HG03066 (cell line): ENCODE measurements at regions not wholly inside any gene's neighbourhood (a gene's known extent, or its start where the extent isn't known, plus 50 kb on each side); places are given as distances from the start of the nearest gene placed in this dataset.
"Not testable (repeated sequence)": the region's sequence is repeated elsewhere in the genome, so short reads cannot be mapped to it uniquely, and the experiment has no call there.

Experiments used
- ATAC-seq: cut with Tn5 transposase; IDR thresholded peaks from one replicate; pipeline ENCODE4 v1.9.1; 2021; ENCODE audit warnings: low read depth; ENCODE audit not compliant: unreplicated experiment

- no peak for ATAC-seq
Observed at GRCh38 chr14:21894003-21894897, 220.6 kb upstream of the OR4E1 start.

DNA sequence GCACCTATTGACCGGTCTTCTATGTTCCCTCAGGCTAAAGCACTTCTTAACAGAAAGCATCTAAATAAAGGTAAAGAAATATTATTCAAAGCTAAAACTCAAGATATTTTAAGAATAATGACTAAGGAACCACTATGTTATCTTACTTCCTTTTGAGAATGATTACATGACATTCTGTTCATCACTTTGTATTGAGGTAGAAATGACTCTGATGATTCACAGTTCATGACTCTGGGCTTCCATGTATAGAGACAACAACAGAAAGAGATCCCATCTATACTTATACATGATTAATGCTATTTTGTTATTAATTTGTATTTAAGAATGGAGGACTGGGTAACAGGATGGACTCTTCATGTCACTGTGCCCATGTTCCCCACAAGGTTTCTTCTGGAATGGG is 218.3 kb upstream of the OR4E1 start:
- no peak for ATAC-seq

- no peak for ATAC-seq
Observed at GRCh38 chr14:21884995-21885394, 211.4 kb upstream of the OR4E1 start.

- ATAC-seq: no peak
Observed at GRCh38 chr14:21882226-21882625, 208.6 kb upstream of the OR4E1 start.

GRCh38 chr14:21880918-21881317 is 207.3 kb upstream of the OR4E1 start:
- no peak for ATAC-seq

- ATAC-seq: no peak
Observed at GRCh38 chr14:21875791-21876190, 202.2 kb upstream of the OR4E1 start.

DNA sequence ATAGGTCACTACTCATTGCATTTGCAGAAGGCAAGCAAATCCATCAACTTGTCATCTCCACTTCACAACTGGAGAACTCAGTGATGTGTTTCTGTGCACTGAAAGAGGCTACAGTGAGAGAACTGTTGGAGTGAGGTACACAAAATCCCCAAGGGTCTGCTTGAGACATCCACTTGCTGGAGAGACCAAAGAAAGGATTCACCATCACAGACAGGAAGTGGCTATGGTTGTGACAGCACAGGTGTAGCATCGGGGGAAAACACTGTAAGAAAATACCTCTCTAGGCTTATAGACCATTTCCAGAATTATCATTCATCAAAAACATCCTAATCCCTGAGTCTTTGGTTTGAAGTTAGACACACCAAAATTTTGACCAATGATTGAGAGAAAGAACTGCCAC is 201.3 kb upstream of the OR4E1 start:
- ATAC-seq: no peak

DNA sequence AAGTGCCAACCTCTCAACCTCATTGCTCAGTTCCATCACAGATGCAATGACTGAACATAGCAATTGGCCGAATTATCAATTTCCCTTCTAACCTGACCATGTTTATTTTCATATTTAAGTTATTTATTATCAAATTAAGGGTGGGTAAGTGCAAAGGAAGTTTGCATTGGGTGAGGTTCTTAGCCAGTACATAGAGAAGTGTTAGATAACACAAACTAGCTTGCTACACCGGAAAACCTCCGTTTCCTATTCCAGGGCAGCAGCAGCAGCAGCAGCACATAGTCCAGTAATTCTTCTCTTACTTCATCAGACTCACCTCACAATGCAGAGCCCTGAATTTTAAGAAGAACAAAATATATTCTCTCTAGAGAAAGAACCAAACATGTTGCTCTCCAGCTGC is 200.5 kb upstream of the OR4E1 start:
- no peak for ATAC-seq

- ATAC-seq: no peak
Observed at GRCh38 chr14:21868442-21869046, 194.9 kb upstream of the OR4E1 start.

DNA sequence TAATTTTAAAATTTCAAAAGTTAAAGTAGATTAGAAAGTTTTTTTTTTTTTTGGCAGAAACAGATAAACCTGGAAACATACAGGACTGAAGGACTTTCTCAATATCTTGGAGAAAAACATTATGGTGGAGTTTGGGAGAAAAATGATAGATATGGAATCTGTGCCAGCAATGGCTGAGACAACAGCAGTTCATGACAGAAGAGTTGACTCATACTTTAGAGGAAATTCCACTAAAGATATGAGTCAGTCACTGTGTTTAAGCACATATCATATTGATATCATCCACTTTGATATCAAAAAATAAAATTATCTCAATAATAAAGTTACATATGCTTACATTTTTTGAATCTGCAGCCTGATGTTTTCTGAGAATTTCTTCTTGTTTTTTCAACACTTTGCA is 193.9 kb upstream of the OR4E1 start:
- no peak for ATAC-seq

GRCh38 chr14:21866479-21866878 is 192.9 kb upstream of the OR4E1 start:
- no peak for ATAC-seq

- ATAC-seq: no peak
Observed at GRCh38 chr14:21863289-21863688, 189.7 kb upstream of the OR4E1 start.

- ATAC-seq: no peak
Observed at GRCh38 chr14:21861153-21861552, 187.5 kb upstream of the OR4E1 start.

DNA sequence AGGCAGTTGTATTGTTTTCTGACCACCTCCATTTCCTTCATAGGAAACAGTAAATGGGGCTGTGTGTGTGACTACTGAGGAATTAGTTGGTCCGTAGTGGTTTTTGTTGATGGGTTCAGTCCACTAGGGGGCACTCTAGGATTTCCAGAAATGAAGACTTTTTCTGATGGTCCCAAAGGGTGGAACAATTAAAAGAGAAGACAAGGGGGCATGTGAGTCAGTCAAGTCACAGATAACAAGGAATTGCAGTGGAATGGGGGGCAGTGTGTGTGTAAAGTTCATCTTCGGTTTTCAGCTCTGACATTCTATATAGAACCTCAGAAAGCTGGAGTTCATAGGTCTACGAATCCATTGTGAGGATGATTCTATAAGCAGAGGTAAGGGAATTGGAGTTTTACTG is 186.6 kb upstream of the OR4E1 start:
- no peak for ATAC-seq

GRCh38 chr14:21852775-21853174 is 179.2 kb upstream of the OR4E1 start:
- no peak for ATAC-seq

DNA sequence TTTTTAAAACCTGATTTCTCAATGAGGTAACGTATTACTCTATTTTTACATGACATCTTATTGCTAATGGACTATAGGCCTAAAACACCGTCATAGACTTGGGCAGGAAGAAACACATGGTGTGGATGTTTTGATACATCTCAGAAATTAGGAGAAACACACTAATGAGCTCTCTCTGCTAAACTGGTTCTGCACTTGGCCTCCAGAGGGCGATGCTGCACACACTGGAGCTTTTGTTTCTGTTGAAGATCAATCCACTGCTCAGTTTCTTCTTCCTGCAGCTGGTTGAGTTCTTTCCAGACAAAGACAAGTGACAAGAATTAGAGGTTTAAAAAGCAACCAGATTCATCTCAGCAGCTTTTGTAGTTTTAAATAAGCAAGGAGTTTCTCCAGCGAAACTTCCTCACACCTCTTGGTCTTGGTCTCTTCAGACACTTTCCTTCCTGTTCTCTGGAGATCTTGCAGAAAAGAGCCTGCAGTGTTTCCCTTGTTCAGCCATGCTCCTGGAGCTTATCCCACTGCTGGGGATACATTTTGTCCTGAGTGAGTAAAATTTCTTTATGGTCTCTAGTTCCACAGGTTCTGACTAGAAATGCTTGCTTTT is 178.5 kb upstream of the OR4E1 start:
- ATAC-seq: no peak

DNA sequence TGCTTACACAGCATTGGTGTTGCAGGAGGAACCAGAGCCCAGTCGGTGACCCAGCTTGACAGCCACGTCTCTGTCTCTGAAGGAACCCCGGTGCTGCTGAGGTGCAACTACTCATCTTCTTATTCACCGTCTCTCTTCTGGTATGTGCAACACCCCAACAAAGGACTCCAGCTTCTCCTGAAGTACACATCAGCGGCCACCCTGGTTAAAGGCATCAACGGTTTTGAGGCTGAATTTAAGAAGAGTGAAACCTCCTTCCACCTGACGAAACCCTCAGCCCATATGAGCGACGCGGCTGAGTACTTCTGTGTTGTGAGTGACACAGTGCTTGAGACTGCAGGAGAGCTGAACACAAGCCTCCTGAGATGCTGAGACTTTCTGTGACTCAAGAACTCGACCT is 173.3 kb upstream of the OR4E1 start:
- not testable (repeated sequence) for ATAC-seq

- ATAC-seq: no peak
Observed at GRCh38 chr14:21846227-21846885, 172.7 kb upstream of the OR4E1 start.

- ATAC-seq: no peak
Observed at GRCh38 chr14:21840765-21841164, 167.1 kb upstream of the OR4E1 start.

DNA sequence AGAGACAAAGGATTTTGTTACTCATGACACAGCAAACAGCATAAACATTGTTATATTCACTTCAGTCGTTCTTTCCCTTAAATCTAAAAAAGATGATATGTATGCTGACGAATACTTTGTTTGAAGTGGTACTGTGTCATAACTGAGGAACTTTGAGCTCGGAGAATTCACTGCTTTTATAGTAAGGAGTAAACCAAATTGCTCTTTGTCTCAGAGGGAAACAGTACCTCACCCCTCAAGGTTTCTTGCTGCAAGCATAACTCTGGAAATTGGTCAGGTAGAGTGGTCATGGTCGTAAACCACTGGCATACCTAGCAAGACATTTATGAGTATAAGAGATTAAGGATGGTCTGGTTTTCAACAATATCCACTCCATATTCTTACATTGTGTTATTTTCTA is 160.2 kb upstream of the OR4E1 start:
- ATAC-seq: no peak

- ATAC-seq: no peak
Observed at GRCh38 chr14:21825845-21826244, 152.2 kb upstream of the OR4E1 start.
